ENCODE measurements at regions not wholly inside any gene's neighbourhood (a gene's known extent, or its start where the extent isn't known, plus 50 kb on each side); places are given as distances from the start of the nearest gene placed in this dataset.

DNA sequence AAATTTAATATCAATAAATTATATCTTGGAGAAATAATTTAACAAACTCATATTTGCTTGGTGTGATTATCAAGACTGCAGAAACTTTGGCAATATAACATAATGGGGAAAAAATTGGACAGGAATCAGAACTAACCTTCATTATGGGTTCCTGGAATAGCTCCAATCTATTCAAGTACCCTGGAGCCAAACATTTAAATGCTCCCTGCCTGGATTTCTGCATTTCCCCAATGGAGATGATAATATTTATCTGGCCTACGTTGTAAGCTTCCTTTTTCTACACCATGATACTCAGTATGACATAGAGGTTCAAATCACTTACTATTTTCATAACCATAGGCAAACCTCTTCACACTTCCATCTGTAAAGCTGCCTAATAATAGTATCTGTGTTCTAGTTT lies 326.8 kb downstream of the TRIML1 start:
- DNase-seq, result no peak
- no peaks in the 10 kb centered on the region for H3K27me3 ChIP-seq
- no peak for TF ChIP-seq CTCF (IDR thresholded peaks at IDR 0.05; ENCODE audit: low read depth, low read length)

GRCh38 chr4:188484256-188484655 lies 345.0 kb downstream of the TRIML1 start:
- Histone ChIP-seq H3K4me1 (no peaks in the 10 kb centered on the region), H3K4me3 (ENCODE audit: low read depth, low read length) (no peak overlapping the region), H3K27me3 (no peaks in the 10 kb centered on the region), H3K9me3 (no peaks in the 10 kb centered on the region; the same call in 1 of the 2 replicates), H3K36me3 (no peaks in the 10 kb centered on the region)
- no peak for TF ChIP-seq CTCF (IDR thresholded peaks at IDR 0.05; ENCODE audit: low read depth, low read length)
- no peak for DNase-seq

More for the DNA sequence above, 326.8 kb downstream of the TRIML1 start:
- no peak overlapping the region for H3K4me3 ChIP-seq (ENCODE audit: low read depth, low read length)
- no peaks in the 10 kb centered on the region for H3K36me3 ChIP-seq
- H3K4me1 ChIP-seq, result peaks cover 4% of the 10 kb centered on the region; the same call in 1 of the 2 replicates
- H3K9me3 ChIP-seq, result peaks cover 2% of the 10 kb centered on the region; the same call in 1 of the 2 replicates

GRCh38 chr4:188485906-188486305 lies 346.7 kb downstream of the TRIML1 start:
- no peak for TF ChIP-seq CTCF (IDR thresholded peaks at IDR 0.05; ENCODE audit: low read depth, low read length)
- Histone ChIP-seq H3K4me1 (no peaks in the 10 kb centered on the region), H3K9me3 (no peaks in the 10 kb centered on the region; the same call in 1 of the 2 replicates), H3K27me3 (no peaks in the 10 kb centered on the region), H3K4me3 (ENCODE audit: low read depth, low read length) (no peak overlapping the region), H3K36me3 (no peaks in the 10 kb centered on the region)
- no peak for DNase-seq

DNA sequence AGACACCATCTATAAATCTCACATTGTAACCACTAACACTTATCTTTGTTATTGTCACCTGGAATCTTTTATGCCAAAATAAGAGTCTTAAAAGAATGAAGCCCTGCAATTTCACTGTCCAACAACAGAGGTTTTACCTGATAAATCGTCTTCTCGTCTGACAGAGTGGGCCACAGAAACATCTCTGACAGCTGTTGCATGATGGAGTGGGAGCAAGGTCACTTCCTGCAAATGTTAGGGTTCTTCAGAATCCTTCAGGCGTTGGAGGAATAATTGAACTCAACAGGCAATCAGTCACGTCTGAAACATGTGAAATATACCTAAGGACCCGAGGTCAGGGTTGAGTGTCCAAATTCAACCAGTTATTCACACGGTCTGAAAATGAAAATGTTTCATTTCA lies 353.6 kb downstream of the TRIML1 start:
- H3K27me3 ChIP-seq, result no peaks in the 10 kb centered on the region
- no peaks in the 10 kb centered on the region; the same call in 1 of the 2 replicates for H3K9me3 ChIP-seq
- H3K4me1 ChIP-seq, result no peaks in the 10 kb centered on the region
- TF ChIP-seq CTCF (IDR thresholded peaks at IDR 0.05; ENCODE audit: low read depth, low read length), result no peak
- no peaks in the 10 kb centered on the region for H3K36me3 ChIP-seq
- no peak overlapping the region for H3K4me3 ChIP-seq (ENCODE audit: low read depth, low read length)
- DNase-seq, result no peak

- DNase-seq, result no peak
- H3K4me3 ChIP-seq (ENCODE audit: low read depth, low read length), result no peak overlapping the region
- no peaks in the 10 kb centered on the region for H3K36me3 ChIP-seq
- H3K4me1 ChIP-seq, result no peaks in the 10 kb centered on the region
- no peaks in the 10 kb centered on the region for H3K27me3 ChIP-seq
- TF ChIP-seq CTCF (IDR thresholded peaks at IDR 0.05; ENCODE audit: low read depth, low read length), result no peak
- no peaks in the 10 kb centered on the region; the same call in 1 of the 2 replicates for H3K9me3 ChIP-seq
Observed at GRCh38 chr4:188495169-188495568, 355.9 kb downstream of the TRIML1 start.

GRCh38 chr4:188511431-188511830 lies 372.2 kb downstream of the TRIML1 start:
- DNase-seq, result no peak
- Histone ChIP-seq H3K4me1 (no peaks in the 10 kb centered on the region), H3K9me3 (no peaks in the 10 kb centered on the region), H3K27me3 (no peaks in the 10 kb centered on the region), H3K4me3 (ENCODE audit: low read depth, low read length) (no peak overlapping the region), H3K36me3 (no peaks in the 10 kb centered on the region)
- TF ChIP-seq CTCF (IDR thresholded peaks at IDR 0.05; ENCODE audit: low read depth, low read length), result no peak
